ENCODE measurements at regions not wholly inside any gene's neighbourhood (a gene's known extent, or its start where the extent isn't known, plus 50 kb on each side); places are given as distances from the start of the nearest gene placed in this dataset.

DNA sequence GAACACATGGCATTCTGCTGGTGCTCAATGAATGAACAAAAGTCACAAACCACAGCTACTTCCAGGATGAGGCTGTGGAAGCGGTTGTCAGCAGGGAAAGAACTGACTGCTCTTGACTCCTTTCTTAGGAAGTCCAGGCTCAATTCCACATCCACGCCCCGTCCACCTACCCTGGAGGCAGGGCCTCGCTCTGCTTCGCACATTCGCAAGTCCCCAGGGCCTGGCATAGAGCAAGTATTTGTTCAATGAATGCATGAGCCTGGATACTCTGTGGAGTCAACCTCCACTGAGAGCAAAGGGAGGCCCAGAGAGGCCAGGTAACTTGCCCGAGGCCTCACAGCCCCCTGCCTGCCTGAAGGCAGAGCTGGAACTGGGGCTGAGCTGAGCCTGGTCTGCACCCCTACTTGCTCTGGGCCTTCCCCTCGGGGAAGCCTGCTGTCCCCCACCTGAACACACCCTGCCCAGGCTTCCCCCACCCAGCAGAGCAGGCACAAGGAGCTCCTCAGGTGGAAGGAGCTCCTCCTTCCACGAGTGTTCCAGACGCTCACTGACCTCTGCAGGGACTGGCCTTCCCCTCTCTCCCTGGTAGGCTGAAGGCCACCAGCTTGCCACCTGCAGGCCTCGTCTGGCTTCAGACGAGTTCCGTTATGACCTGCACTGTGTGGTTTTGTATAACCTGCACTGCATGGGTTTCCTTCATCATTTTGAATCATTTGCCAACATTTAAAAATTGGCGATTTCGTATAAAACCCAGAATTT is 119.3 kb upstream of the PTPN1 start:
- TF ChIP-seq EZH2 (IDR thresholded peaks at IDR 0.05; ENCODE audit: borderline replicate concordance, low read depth, low read length, severe bottlenecking) = no peak
- TF ChIP-seq, protein P1, sequence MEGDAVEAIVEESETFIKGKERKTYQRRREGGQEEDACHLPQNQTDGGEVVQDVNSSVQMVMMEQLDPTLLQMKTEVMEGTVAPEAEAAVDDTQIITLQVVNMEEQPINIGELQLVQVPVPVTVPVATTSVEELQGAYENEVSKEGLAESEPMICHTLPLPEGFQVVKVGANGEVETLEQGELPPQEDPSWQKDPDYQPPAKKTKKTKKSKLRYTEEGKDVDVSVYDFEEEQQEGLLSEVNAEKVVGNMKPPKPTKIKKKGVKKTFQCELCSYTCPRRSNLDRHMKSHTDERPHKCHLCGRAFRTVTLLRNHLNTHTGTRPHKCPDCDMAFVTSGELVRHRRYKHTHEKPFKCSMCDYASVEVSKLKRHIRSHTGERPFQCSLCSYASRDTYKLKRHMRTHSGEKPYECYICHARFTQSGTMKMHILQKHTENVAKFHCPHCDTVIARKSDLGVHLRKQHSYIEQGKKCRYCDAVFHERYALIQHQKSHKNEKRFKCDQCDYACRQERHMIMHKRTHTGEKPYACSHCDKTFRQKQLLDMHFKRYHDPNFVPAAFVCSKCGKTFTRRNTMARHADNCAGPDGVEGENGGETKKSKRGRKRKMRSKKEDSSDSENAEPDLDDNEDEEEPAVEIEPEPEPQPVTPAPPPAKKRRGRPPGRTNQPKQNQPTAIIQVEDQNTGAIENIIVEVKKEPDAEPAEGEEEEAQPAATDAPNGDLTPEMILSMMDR (IDR thresholded peaks at IDR 0.05; ENCODE audit: borderline replicate concordance, extremely low read depth, low read length, poor library complexity, severe bottlenecking) = no peak

Measured in DND-41 (cell line).